NCI-H748 (cell line): ENCODE measurements at regions not wholly inside any gene's neighbourhood (a gene's known extent, or its start where the extent isn't known, plus 50 kb on each side); places are given as distances from the start of the nearest gene placed in this dataset.
A peak's percentile ranks its signal among the peaks of the same experiment; 100 is the strongest.

Source experiments
- DNase-seq: peaks from one replicate; lab custom pipeline; 2025; ENCODE audit not compliant: unreplicated experiment; lab: John Stamatoyannopoulos, UW

GRCh38 chr5:1669276-1670155 is 130.1 kb downstream of the MRPL36 start:
- no peak for DNase-seq

DNA sequence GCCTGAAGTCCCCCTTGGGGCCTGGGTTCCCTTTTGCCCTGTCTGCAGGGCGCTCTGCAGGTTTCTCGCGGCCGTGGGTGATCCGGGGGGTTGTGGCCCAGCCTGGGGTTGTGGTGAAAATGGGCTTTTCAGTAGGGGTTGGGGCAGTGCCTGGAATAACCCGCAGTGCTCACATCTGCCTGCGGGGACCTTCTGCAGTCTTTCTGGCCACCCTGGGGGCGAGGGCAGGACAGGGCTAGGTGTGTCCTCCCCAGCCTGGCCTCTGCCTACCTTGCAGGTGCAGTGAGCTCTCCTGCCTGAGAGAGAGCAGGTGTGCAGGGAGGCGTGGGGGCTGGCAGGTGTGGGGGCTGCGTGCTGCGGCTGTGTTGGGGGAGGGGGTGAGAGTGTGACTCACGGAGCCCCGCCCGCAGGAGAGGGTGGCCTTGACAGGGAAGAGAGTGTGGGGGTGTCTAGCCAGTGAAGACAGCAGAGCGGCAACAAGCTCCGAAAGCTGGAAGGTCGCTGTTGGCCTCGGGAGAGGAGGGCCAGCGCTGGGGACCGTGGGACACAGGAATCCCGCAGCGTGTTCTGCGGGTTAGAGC is 131.4 kb downstream of the MRPL36 start:
- DNase-seq: peak; percentile 96

DNA sequence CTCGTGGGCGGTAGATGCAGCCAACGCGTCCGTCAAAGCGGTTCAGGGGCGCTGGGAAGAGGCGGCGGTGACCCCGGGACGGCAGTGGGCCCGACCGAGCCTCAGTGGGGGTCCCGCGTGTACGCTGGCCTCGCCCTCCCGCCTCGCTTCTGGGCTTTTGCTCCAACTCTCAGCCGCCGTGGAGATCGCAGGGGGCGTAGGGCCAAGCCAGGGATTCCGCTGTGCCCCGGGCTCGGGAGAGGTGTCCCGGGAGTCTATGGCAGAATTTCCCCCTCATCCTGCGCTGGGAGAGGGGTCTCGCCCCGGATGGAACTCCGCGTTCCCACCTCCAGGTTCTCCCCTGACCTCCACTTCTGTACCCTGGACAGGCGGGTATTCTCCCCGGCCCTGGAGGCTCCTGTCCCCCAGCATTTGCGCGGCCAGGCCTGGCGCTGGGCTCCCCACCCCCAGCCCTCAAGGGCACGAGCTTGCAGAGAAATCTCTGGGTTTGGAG is 131.9 kb downstream of the MRPL36 start:
- DNase-seq: no peak

GRCh38 chr5:1666812-1667588 is 132.6 kb downstream of the MRPL36 start:
- DNase-seq: peak; percentile 95

- no peak for DNase-seq
These were observed 133.4 kb downstream of the MRPL36 start for GRCh38 chr5:1666221-1666620.

GRCh38 chr5:1665803-1666202 is 133.8 kb downstream of the MRPL36 start:
- no peak for DNase-seq

- no peak for DNase-seq
These were observed 134.4 kb downstream of the MRPL36 start for GRCh38 chr5:1665231-1665630.

GRCh38 chr5:1663186-1663585 is 136.5 kb downstream of the MRPL36 start:
- no peak for DNase-seq

GRCh38 chr5:1662559-1663085 is 137.0 kb downstream of the MRPL36 start:
- no peak for DNase-seq

DNA sequence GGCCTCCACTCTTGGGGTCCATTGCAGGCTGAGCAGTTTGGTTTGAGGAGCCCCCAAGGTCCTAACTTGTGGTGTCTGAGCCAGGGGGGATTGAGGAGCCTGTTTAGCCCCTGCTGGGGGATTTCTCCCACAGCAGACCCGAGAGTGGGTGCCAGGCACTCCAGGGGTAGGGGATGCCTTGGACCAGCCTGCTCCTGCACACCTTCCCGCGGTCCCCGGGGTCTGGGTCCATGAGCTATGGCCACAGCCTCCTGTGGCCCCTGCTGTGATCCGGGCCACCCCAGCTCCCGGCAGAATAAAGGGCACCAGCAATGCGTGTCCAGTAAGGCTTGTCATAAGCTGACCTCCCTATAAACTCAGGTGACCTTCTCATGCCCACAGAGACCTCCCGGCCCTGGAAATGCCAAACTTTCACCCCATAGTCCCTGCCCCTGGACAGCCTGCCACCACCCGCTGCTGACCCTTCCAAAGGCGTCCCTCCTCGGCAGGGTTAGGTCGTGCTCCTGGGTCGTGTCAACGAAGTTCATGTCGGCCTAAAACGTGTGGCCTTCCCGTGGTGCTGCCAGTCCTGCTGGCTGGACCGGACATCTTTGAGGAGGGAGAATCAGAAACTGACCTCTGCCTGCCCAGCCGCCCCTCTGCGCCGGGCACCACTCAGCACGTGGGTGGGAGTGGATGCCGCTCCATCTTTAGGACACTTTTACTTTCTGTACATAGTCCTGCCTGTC is 137.6 kb downstream of the MRPL36 start:
- DNase-seq: no peak

DNA sequence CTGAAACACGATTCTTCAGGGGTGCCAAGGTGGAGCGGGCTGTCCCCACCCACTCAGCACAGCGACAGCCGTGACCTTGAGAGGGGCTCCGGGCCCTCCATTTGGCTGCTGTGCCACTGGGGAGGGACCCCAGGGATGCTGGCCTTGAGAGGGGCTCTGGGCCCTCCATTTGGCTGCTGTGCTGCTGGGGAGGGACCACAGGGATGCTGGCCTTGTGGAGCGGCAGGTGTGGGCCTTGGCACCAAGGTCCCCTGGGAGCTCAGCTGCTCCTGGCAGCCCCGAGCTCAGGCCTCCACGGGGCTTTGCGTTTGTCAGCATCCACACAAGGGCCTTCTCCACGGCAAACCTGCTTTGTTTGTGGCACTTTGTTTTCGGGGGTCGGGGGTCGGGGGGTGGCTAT is 137.6 kb upstream of the LPCAT1 start:
- no peak for DNase-seq

- no peak for DNase-seq
These were observed 136.8 kb upstream of the LPCAT1 start for GRCh38 chr5:1660511-1660910.

DNA sequence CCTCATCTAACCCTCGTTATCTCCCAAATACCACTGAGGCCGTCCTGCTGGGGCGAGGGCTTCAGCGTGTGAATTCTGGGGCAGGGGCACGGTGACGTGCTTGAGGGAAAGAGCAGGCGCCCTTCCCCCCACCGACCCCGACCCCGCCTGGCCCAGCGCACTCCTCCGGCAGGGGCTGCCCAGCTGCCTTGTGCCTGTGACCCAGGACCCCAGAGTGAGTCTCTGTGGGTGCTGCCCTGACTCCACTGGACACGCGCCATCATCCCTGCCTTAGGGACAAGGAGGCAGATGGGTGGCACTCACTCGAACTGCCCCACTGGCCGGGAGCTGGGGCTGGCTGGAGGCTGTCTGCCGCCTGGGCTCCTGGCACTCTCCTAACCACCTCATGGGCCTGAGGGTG is 136.2 kb upstream of the LPCAT1 start:
- DNase-seq: no peak

DNA sequence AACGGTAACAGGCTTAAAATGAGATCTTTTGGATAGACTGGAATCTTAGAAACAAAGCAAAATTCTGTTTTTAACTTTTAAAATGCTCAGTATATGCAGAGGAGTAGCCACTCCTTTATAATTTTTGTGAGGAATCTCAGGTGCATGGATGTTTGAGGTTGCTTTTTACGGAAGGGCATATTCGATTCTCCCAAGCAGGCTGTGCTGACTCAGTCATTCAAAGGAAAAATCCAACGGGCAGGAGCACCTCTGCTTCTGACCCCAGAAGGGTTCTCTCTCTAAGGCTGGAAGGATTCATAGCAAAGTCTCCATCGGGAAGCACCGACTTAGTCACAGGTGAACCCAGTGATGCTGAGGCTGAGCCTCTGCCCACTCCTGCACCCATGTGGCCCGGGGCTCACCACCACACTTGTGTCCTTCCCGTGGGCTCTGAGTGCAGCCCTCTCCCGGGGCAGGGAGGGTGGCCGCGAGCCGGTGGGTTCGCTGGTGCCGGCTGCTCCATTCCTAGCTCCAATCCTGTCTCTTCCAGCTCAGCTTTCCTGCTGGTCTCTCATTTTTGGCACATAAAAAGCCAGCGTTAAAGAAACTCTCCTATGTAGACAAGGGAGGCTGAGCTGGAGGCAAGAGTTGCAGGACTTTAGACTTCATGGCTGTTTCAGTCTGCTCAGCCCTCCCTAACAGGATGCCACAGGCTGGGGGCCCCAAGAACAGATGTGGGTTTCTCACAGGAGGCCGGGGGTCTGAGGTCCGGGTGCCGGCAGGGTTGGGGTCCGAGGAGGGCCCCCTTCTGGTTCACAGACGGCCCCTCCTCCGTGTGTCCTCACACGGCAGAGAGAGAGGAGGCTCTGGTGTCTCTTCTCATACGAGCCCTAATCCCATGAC is 135.6 kb upstream of the LPCAT1 start:
- no peak for DNase-seq

- DNase-seq: peak; percentile 92
These were observed 134.9 kb upstream of the LPCAT1 start for GRCh38 chr5:1658665-1659064.

GRCh38 chr5:1657161-1657741 is 133.5 kb upstream of the LPCAT1 start:
- no peak for DNase-seq

DNA sequence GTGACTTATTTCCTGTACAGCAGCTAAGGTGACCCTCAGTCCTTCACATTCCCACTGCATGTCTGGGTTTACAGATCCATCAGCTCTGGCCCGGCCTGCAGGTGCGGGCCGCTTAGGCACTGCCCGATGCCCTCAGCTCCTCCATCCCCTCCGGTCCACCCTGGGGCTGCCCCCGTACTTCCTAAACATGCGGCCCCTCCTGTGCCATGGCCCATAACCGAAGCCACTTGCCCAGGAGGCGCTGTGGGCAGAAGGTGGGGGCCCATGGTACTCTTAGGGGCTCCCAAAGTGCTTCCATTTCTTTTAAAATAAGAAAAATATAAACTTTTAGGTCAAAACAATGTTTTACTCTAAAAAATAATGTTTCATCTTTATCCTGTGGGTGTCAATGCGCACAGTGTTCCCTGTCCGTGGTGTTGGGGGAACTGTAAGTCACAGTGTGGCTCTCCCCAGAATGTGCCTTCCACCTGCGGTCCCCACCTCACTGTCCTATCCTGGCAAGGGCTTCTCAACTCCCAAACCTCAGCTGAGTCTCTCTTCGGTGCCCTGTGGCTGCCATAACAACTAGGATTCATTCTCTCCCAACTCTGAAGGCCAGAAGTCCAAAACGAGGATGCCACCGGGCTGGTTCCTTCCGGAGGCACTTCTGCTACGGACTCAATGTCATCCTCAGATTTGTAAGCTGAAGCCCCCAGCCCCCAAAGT is 132.7 kb upstream of the LPCAT1 start:
- no peak for DNase-seq

GRCh38 chr5:1655496-1656270 is 131.9 kb upstream of the LPCAT1 start:
- no peak for DNase-seq
